ENCODE measurements at regions not wholly inside any gene's neighbourhood (a gene's known extent, or its start where the extent isn't known, plus 50 kb on each side); places are given as distances from the start of the nearest gene placed in this dataset.

GRCh38 chr12:24027352-24027751 lies 77.9 kb upstream of the SOX5 start:
- H3K27ac Mint-ChIP-seq, result no peak overlapping the region
- no peaks in the 10 kb centered on the region for H3K4me1 Mint-ChIP-seq
- no peak overlapping the region for H3K4me3 Mint-ChIP-seq
- H3K27me3 Mint-ChIP-seq, result no peaks in the 10 kb centered on the region
- no peak for ATAC-seq
- H3K9me3 Mint-ChIP-seq, result peaks cover 3% of the 10 kb centered on the region
- no peaks in the 10 kb centered on the region for H3K36me3 Mint-ChIP-seq

- H3K9me3 Mint-ChIP-seq, result peaks cover under 1% of the 10 kb centered on the region
- no peaks in the 10 kb centered on the region for H3K27me3 Mint-ChIP-seq
- H3K4me3 Mint-ChIP-seq, result no peak overlapping the region
- H3K36me3 Mint-ChIP-seq, result no peaks in the 10 kb centered on the region
- H3K4me1 Mint-ChIP-seq, result no peaks in the 10 kb centered on the region
- ATAC-seq, result no peak
- H3K27ac Mint-ChIP-seq, result no peak overlapping the region
Observed at GRCh38 chr12:24025153-24025798, 75.8 kb upstream of the SOX5 start.

GRCh38 chr12:24023081-24023480 lies 73.6 kb upstream of the SOX5 start:
- Mint-ChIP-seq H3K9me3 (no peaks in the 10 kb centered on the region), H3K27ac (no peak overlapping the region), H3K36me3 (no peaks in the 10 kb centered on the region), H3K27me3 (no peaks in the 10 kb centered on the region), H3K4me3 (no peak overlapping the region), H3K4me1 (no peaks in the 10 kb centered on the region)
- ATAC-seq, result no peak

GRCh38 chr12:24021164-24021502 lies 71.7 kb upstream of the SOX5 start:
- H3K27ac Mint-ChIP-seq, result no peak overlapping the region
- no peaks in the 10 kb centered on the region for H3K36me3 Mint-ChIP-seq
- H3K4me1 Mint-ChIP-seq, result no peaks in the 10 kb centered on the region
- H3K4me3 Mint-ChIP-seq, result no peak overlapping the region
- ATAC-seq, result no peak
- no peaks in the 10 kb centered on the region for H3K27me3 Mint-ChIP-seq
- no peaks in the 10 kb centered on the region for H3K9me3 Mint-ChIP-seq

- no peak overlapping the region for H3K4me3 Mint-ChIP-seq
- H3K27me3 Mint-ChIP-seq, result no peaks in the 10 kb centered on the region
- H3K9me3 Mint-ChIP-seq, result no peaks in the 10 kb centered on the region
- H3K36me3 Mint-ChIP-seq, result no peaks in the 10 kb centered on the region
- no peak for ATAC-seq
- H3K27ac Mint-ChIP-seq, result no peak overlapping the region
- no peaks in the 10 kb centered on the region for H3K4me1 Mint-ChIP-seq
Observed at GRCh38 chr12:24020397-24021163, 71.1 kb upstream of the SOX5 start.

- no peak overlapping the region for H3K4me3 Mint-ChIP-seq
Observed at GRCh38 chr12:24015833-24016160, 66.3 kb upstream of the SOX5 start.

GRCh38 chr12:24014915-24015832 lies 65.7 kb upstream of the SOX5 start:
- Mint-ChIP-seq H3K27ac (no peak overlapping the region), H3K4me1 (no peaks in the 10 kb centered on the region), H3K9me3 (no peaks in the 10 kb centered on the region), H3K36me3 (no peaks in the 10 kb centered on the region), H3K4me3 (no peak overlapping the region), H3K27me3 (no peaks in the 10 kb centered on the region)
- no peak for ATAC-seq

More at GRCh38 chr12:24015833-24016160, 66.3 kb upstream of the SOX5 start:
- Mint-ChIP-seq H3K9me3 (no peaks in the 10 kb centered on the region), H3K27ac (no peak overlapping the region), H3K27me3 (no peaks in the 10 kb centered on the region), H3K36me3 (no peaks in the 10 kb centered on the region), H3K4me1 (no peaks in the 10 kb centered on the region)
- no peak for ATAC-seq

- Mint-ChIP-seq H3K27ac (no peak overlapping the region), H3K4me3 (no peak overlapping the region), H3K9me3 (no peaks in the 10 kb centered on the region), H3K36me3 (no peaks in the 10 kb centered on the region), H3K27me3 (no peaks in the 10 kb centered on the region), H3K4me1 (no peaks in the 10 kb centered on the region)
- no peak for ATAC-seq
Observed at GRCh38 chr12:24014240-24014639, 64.8 kb upstream of the SOX5 start.

GRCh38 chr12:24012528-24012927 lies 63.1 kb upstream of the SOX5 start:
- ATAC-seq, result no peak
- Mint-ChIP-seq H3K9me3 (no peaks in the 10 kb centered on the region), H3K4me1 (no peaks in the 10 kb centered on the region), H3K36me3 (no peaks in the 10 kb centered on the region), H3K4me3 (no peak overlapping the region), H3K27me3 (no peaks in the 10 kb centered on the region), H3K27ac (no peak overlapping the region)

- ATAC-seq, result no peak
- H3K4me1 Mint-ChIP-seq, result no peaks in the 10 kb centered on the region
- H3K9me3 Mint-ChIP-seq, result no peaks in the 10 kb centered on the region
- H3K36me3 Mint-ChIP-seq, result no peaks in the 10 kb centered on the region
- no peaks in the 10 kb centered on the region for H3K27me3 Mint-ChIP-seq
- no peak overlapping the region for H3K27ac Mint-ChIP-seq
- no peak overlapping the region for H3K4me3 Mint-ChIP-seq
Observed at GRCh38 chr12:24011927-24012507, 62.5 kb upstream of the SOX5 start.

- Mint-ChIP-seq H3K27me3 (no peaks in the 10 kb centered on the region), H3K36me3 (no peaks in the 10 kb centered on the region), H3K4me1 (no peaks in the 10 kb centered on the region), H3K4me3 (no peak overlapping the region), H3K9me3 (no peaks in the 10 kb centered on the region), H3K27ac (no peak overlapping the region)
- no peak for ATAC-seq
Observed at GRCh38 chr12:24008166-24008565, 58.7 kb upstream of the SOX5 start.

Data from stimulated activated memory B cell treated with anti-CD40 and anti-IgM and Interleukin-4, amounts not matched to agents 10 μg/mL and 1 μg/mL and 100 μg/mL, for 72 hours (primary cell).